SK-MEL-5 (cell line): ENCODE measurements at regions not wholly inside any gene's neighbourhood (a gene's known extent, or its start where the extent isn't known, plus 50 kb on each side); places are given as distances from the start of the nearest gene placed in this dataset.
A peak's percentile ranks its signal among the peaks of the same experiment; 100 is the strongest.

Source experiments
- DNase-seq: peaks from one replicate; pipeline ENCODE4 v3.0.0-alpha.2; 2016; ENCODE audit warnings: low read depth, low spot score
- in situ Hi-C: cut with HindIII; loops from 2 replicates; pipeline ENCODE4 v1.10.0; 2016; ENCODE audit warnings: low sequenced_read_pairs, high pct_unique_total_duplicates, low pct_unique_long_range_greater_than_20kb

DNA sequence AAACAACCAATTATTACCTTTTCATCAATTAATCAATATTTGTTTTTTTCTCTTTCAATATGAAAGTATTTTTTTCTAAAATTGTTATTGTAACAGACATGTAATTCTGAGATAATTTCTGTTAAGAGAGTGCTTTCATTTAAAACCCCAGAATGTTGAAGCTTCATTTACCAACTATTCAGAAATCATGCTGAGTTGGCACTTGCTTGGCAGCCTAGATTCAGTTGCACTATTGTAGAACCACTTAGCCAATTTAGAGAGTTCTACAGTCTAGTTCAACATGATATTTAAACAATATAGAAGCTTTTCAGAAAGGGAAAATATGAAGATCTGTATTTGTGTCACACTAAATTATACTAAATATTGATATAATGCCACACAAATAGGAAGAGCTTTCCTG lies 56.1 kb upstream of the NKAIN2 start:
- no peak for DNase-seq
- in situ Hi-C loops: no loop called here

DNA sequence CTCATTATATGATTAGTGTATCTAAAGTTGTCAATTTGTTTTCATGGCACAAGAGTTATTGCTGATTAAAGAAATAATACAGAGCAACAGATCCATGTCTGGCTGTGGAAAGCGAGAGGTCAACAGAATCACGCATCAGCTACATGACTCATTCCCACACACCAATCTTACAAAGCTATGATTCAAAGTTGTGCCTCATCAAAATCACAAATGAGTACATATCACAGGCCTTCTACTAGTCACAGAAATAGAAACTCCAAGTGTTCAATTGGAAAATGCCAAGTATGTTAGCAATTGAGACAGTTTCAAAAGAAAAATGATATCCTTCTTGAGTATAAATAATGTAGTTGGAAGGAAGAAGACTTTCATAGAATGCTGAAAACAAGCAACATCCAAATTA lies 57.8 kb upstream of the NKAIN2 start:
- in situ Hi-C loops: no loop called here
- DNase-seq: peak; percentile 71

DNA sequence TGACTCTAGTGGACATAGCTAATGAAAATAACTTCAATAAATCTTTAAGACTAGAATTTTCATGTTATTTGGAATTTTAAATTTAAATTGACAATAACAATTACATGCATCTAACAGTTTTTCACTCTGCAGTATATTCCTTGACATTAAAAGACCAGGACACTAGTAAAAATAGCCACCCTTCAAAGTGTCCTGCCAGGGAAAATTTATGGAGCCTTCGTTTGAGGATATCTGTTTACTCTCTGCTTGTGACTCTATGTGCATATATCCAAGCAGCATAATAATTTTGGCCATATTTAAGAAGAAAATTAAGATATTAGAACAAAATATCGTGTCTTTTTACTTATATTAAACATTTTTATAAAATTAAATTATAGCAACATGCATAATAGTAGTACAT lies 58.8 kb upstream of the NKAIN2 start:
- in situ Hi-C loops: no loop called here
- no peak for DNase-seq

DNA sequence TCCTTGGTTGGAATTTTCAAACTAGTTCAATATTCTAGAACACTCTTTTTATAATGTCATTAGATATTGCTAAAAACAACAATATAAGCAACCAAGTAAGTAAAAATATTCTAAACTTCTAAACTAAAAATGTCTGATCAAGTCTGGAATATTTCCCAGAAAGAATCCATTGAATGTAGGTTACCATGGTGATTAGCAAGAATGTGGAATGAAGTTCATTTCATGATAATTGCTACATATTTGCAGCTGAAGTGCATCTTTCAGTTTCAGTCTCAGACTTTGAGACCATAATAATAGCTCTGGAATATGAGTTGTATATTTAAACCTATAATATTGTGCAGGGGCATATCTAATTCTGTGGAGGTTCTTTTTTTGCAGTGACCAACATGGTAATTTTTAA lies 61.0 kb upstream of the NKAIN2 start:
- in situ Hi-C loops: no loop called here

DNA sequence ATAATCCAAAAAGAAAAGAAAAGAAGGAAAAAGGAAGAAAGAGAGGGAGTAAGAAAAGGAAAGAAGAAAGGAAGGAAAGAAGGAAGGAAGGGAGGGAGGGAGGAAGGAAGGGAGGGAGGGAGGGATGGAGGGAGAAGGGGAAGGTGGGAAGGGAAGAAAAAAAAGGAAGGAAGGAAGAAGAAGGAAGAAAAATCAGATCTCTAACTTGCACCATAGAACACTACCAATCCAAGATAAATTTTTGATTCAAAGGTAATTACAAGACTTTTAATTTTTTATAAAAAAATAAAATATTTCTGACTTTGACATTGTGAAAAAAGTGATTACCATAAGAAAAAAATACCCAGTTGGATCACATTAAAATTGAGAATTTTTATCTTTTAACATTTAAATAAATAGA lies 70.5 kb upstream of the NKAIN2 start:
- in situ Hi-C loops: no loop called here

More for the DNA sequence above, 61.0 kb upstream of the NKAIN2 start:
- no peak for DNase-seq

DNA sequence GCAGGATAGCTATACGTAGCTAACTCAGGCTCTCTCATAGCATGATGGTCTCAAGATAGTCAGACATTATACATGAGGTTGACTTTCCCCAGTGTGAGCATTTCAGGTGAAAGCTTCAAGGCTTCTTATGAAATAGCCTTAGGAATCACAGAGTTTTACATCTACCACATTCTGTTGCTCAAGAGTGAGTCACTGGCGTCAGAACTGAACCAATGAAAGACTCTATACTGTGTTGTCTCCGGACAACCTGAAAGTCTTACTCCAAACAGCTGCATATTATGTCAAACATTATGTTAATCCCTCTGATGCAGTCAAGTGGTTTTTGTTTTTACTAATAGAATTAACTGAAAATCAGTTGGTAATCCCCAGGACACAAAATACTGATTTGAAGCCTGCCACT lies 79.8 kb upstream of the TRDN start:
- DNase-seq: peak; percentile 22

More for the DNA sequence above, 70.5 kb upstream of the NKAIN2 start:
- DNase-seq: no peak

DNA sequence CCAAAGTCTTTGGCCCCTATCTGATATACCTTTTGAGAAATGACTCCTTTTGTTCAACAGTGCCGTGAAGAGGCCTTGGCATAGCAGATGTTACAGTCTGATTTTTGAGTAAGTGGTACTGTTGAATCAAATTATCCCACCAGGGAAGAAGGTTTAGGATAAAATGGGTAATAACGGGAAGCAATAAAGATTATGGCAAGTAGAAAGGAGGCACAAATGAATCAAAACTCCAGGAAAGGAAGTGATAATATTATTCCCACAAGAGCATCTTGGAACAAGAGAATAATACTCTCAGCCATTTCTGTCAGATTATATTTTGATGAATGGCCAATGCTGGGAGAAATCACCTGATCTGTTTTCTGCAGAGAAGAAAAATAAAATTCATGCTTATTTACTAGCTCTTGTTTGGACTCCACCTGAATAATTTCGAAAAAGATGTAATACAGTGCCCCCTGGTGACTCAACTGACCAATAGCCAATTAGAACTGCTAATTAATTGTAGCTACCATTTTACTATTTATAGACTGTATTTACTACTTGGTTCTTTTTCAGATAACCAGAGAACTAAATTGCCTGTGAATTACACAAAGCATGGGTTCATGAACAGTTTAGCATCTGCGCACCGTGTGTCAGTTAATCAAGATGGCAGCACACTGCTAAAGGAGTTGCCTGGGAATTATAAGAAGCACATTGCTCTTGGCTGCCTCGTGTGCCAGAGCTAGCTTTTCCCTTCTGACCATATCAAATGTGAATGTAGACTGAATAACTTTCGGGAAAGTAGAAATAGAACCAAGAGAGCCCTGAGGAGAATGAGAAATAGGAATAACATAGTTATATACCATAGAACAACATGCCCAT lies 78.5 kb upstream of the TRDN start:
- in situ Hi-C loops: loop anchor here (25.0 kb wide), 1 partner anchor 303 kb away; no protein-coding TSS in a partner anchor
- DNase-seq: peak; percentile 62

More for the DNA sequence above, 79.8 kb upstream of the TRDN start:
- in situ Hi-C loops: loop anchor here (25.0 kb wide), 1 partner anchor 304 kb away; no protein-coding TSS in a partner anchor

DNA sequence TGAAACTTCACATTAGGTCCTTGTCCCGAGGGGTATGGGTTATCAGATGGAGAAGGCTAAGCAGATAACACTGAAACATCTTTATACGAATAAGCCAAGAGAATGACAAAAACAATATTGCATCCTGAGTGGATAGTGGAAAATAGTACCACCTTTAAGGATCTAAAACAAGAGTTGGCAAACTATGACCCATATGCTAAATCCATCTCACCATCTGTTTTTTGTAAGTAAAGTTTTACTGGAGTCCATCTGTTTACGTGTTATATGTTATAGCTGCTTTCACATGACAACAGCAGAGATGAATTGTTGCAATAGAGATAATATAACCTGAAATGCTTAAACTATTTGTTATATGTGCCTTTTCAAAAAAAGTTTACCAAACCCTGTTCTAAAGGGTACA lies 76.1 kb upstream of the TRDN start:
- DNase-seq: no peak
- in situ Hi-C loops: loop anchor here (25.0 kb wide), 1 partner anchor 301 kb away; no protein-coding TSS in a partner anchor

DNA sequence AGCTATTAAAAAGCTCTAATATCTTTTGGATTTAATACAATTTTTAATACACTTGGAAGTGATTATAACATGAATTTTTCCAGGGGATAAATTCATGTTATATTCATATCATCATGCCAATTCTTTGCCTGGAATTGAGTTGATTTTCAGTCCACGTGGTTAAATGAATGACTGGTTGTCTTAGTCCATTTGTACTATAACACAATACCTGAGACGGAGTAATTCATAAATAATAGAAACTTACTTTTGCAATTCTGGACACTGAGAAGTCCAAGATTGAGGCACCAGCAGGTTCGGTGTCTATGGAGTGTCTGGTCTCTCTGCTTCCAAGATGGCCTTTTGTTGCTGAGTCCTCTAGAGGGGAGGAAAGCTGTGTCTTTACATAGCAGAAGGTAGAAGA lies 66.2 kb upstream of the TRDN start:
- no peak for DNase-seq
- in situ Hi-C loops: loop anchor here (25.0 kb wide), 1 partner anchor 291 kb away; no protein-coding TSS in a partner anchor

DNA sequence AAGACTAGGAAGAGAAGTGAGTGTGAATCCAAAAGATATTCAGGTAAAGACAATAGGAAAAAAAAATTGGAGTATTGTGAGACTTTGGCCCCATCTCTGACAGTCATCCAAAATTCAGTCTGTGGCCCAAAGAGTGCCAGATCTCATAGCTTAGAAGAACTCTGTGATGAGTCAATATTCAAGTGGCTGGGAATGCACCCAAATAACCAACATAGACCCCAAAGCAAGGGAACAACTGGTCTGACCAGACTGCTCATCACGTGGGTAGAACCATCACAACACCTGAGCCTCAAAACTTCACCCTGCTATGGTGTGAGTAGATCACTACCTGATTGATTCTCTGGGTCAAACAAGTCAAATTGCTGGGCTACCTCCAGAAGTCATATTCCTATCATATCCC lies 51.1 kb upstream of the TRDN start:
- DNase-seq: no peak
- in situ Hi-C loops: no loop called here
